ENCODE measurements at regions not wholly inside any gene's neighbourhood (a gene's known extent, or its start where the extent isn't known, plus 50 kb on each side); places are given as distances from the start of the nearest gene placed in this dataset.
A peak's percentile ranks its signal among the peaks of the same experiment; 100 is the strongest.
"Not testable (repeated sequence)": the region's sequence is repeated elsewhere in the genome, so short reads cannot be mapped to it uniquely, and the experiment has no call there.

- not testable (repeated sequence) for DNase-seq (ENCODE audit: low read depth)
Observed at GRCh38 chr6:27773542-27774263, 138.5 kb downstream of the OR2B2 start.

GRCh38 chr6:27772261-27773001, 139.8 kb downstream of the OR2B2 start:
- DNase-seq (ENCODE audit: low read depth) = peak; percentile 58

GRCh38 chr6:27771235-27771634, 141.0 kb downstream of the OR2B2 start:
- DNase-seq (ENCODE audit: low read depth) = no peak

- no peak for DNase-seq (ENCODE audit: low read depth)
Observed at GRCh38 chr6:27770724-27771123, 141.5 kb downstream of the OR2B2 start.

GRCh38 chr6:27768556-27768955, 143.6 kb downstream of the OR2B2 start:
- DNase-seq (ENCODE audit: low read depth) = no peak

- no peak for DNase-seq (ENCODE audit: low read depth)
Observed at GRCh38 chr6:27767851-27768250, 144.3 kb downstream of the OR2B2 start.

GRCh38 chr6:27766405-27766804, 145.8 kb downstream of the OR2B2 start:
- DNase-seq (ENCODE audit: low read depth) = no peak

GRCh38 chr6:27765028-27765590, 147.1 kb downstream of the OR2B2 start:
- DNase-seq (ENCODE audit: low read depth) = no peak

- DNase-seq (ENCODE audit: low read depth) = no peak
Observed at GRCh38 chr6:27761391-27761790, 150.8 kb downstream of the OR2B2 start.

- DNase-seq (ENCODE audit: low read depth) = no peak
Observed at GRCh38 chr6:27760464-27760863, 151.7 kb downstream of the OR2B2 start.

GRCh38 chr6:27759930-27760329, 152.3 kb downstream of the OR2B2 start:
- DNase-seq (ENCODE audit: low read depth) = no peak

GRCh38 chr6:27758491-27758890, 153.7 kb downstream of the OR2B2 start:
- DNase-seq (ENCODE audit: low read depth) = no peak

- DNase-seq (ENCODE audit: low read depth) = no peak
Observed at GRCh38 chr6:27757307-27757706, 154.9 kb downstream of the OR2B2 start.

- DNase-seq (ENCODE audit: low read depth) = no peak
Observed at GRCh38 chr6:27755768-27756167, 156.4 kb downstream of the OR2B2 start.

- DNase-seq (ENCODE audit: low read depth) = no peak
Observed at GRCh38 chr6:27754408-27754782, 157.8 kb downstream of the OR2B2 start.

- DNase-seq (ENCODE audit: low read depth) = peak; percentile 24
Observed at GRCh38 chr6:27753668-27754407, 158.4 kb downstream of the OR2B2 start.

GRCh38 chr6:27752038-27752885, 159.9 kb downstream of the OR2B2 start:
- no peak for DNase-seq (ENCODE audit: low read depth)

GRCh38 chr6:27748661-27749060, 163.5 kb downstream of the OR2B2 start:
- DNase-seq (ENCODE audit: low read depth) = no peak

- no peak for DNase-seq (ENCODE audit: low read depth)
Observed at GRCh38 chr6:27747637-27748036, 164.6 kb downstream of the OR2B2 start.

GRCh38 chr6:27746860-27747259, 165.3 kb downstream of the OR2B2 start:
- not testable (repeated sequence) for DNase-seq (ENCODE audit: low read depth)

GRCh38 chr6:27743787-27744186, 168.4 kb downstream of the OR2B2 start:
- DNase-seq (ENCODE audit: low read depth) = no peak
